ENCODE measurements at regions not wholly inside any gene's neighbourhood (a gene's known extent, or its start where the extent isn't known, plus 50 kb on each side); places are given as distances from the start of the nearest gene placed in this dataset.
"Not testable (repeated sequence)": the region's sequence is repeated elsewhere in the genome, so short reads cannot be mapped to it uniquely, and the experiment has no call there.

GRCh38 chr9:94176608-94177007 lies 82.5 kb upstream of the ZNF169 start:
- no peak overlapping the region for H3K4me3 ChIP-seq (ENCODE audit: low read depth, low read length)
- TF ChIP-seq, protein P1, sequence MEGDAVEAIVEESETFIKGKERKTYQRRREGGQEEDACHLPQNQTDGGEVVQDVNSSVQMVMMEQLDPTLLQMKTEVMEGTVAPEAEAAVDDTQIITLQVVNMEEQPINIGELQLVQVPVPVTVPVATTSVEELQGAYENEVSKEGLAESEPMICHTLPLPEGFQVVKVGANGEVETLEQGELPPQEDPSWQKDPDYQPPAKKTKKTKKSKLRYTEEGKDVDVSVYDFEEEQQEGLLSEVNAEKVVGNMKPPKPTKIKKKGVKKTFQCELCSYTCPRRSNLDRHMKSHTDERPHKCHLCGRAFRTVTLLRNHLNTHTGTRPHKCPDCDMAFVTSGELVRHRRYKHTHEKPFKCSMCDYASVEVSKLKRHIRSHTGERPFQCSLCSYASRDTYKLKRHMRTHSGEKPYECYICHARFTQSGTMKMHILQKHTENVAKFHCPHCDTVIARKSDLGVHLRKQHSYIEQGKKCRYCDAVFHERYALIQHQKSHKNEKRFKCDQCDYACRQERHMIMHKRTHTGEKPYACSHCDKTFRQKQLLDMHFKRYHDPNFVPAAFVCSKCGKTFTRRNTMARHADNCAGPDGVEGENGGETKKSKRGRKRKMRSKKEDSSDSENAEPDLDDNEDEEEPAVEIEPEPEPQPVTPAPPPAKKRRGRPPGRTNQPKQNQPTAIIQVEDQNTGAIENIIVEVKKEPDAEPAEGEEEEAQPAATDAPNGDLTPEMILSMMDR (IDR thresholded peaks at IDR 0.05; ENCODE audit: low read depth, low read length) = no peak

DNA sequence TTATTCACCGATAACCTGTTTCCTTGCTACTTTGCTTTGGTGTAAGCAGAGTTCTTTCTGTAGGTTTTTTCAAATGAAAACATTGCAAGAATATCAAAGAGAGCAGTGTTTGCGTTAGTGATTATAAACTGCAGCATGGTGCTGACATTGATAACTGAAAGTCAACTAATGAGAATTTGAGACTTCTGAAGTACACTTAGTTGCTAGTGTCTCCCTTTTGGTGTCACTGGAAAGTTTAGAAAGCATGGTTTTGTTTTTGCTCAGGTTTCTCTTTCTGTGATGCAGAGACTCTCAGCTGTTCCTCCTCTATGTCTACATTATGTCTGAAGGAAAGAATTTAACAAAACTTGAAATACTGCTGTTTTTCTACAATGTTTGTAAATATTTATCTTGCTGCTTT lies 80.2 kb upstream of the ZNF169 start:
- TF ChIP-seq, protein P1 (IDR thresholded peaks at IDR 0.05; ENCODE audit: low read depth, low read length) = no peak
- no peak overlapping the region for H3K4me3 ChIP-seq (ENCODE audit: low read depth, low read length)

GRCh38 chr9:94181408-94182181 lies 77.5 kb upstream of the ZNF169 start:
- no peak overlapping the region for H3K4me3 ChIP-seq (ENCODE audit: low read depth, low read length)
- TF ChIP-seq, protein P1 (IDR thresholded peaks at IDR 0.05; ENCODE audit: low read depth, low read length) = no peak

DNA sequence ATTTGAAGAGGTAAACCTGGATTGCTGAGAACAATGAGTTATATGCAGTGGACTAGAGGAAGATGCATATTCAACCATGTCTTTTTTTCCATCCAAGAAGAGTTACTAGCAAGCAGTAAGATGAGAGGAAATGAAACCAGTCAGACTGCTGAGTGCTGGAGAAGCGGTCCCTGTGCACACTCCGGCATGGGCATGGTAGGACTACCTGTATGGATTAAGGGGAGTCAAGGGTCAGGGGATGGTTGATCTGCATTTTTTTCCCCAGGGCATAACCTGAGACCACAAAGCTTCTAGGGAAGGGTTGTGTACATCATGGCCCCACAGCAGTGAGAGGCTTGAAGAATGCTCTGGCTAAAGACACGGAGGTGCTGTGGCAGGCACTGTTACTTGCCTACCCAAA lies 76.6 kb upstream of the ZNF169 start:
- no peak overlapping the region for H3K4me3 ChIP-seq (ENCODE audit: low read depth, low read length)
- TF ChIP-seq, protein P1 (IDR thresholded peaks at IDR 0.05; ENCODE audit: low read depth, low read length) = no peak

DNA sequence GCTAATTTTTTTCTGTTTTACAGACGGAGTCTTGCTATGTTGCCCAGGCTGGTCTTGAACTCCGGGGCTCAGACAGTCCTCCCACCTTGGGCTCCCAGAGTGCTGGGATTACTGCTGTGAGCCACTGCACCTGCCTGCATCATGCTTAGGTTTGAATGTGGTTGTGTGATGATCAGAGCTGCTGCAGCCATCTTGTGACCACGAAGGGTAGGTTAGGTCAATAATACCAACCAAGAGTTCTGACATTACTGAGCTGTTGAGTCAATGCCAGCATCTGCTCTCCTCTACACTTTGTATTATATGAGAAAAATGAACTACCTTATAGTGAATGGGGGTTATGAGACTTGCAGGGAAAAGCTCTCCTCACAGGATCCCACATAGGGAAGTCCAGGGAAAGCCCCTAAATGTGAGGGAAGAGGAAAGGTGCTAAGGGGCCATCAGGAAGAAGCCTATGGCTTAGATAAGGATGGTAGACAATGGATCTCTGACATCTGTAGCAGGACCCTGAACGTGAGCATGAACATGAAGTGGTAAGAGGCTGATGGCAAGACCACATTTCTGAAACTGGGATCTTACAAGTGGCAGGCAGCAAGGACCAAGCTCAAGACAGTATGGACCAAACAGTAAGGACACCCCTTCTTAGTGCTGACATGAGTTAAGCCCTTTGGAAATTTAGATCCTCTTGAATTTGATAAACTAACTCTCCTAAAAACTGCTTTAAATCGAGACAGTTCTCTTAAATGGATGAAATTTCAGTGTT lies 75.7 kb upstream of the ZNF169 start:
- TF ChIP-seq, protein P1 (IDR thresholded peaks at IDR 0.05; ENCODE audit: low read depth, low read length) = no peak

DNA sequence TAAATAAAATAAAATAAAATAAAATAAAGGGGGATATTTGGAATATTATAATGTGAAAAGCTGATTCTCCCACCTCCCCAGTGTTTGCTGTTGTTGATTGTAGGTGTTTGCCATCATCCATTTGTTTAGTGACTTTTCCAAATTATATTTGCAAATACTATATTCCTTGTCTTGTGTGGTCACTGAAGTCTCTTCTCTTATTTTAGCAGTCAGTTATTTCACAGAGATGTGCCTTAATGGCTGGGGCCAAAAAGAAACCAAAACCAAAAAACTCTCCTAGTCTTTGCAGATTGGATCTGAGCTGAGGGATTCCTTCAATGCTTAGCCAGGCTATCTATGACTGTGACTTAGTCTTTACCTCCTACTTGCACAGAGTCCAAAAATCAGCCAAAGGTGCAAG lies 70.9 kb upstream of the ZNF169 start:
- TF ChIP-seq, protein P1 (IDR thresholded peaks at IDR 0.05; ENCODE audit: low read depth, low read length) = no peak
- no peak overlapping the region for H3K4me3 ChIP-seq (ENCODE audit: low read depth, low read length)

More for the DNA sequence above, 75.7 kb upstream of the ZNF169 start:
- H3K4me3 ChIP-seq (ENCODE audit: low read depth, low read length) = no peak overlapping the region

DNA sequence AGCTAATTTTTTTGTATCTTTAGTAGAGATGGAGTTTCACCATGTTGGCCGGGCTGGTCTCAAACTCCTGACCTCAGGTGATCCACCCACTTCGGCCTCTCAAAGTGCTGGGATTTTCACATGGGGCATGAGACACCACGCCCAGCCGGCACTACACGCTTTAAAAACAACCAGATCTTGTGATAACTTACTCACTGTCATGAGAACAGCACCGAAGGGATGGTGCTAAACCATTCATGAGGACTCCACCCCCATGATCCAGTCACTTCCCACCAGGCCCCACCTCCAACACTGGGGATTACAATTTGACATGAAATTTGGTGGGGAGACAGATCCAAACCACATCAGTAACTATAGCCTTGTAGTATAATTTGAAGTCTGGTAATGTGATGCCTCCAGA lies 67.4 kb upstream of the ZNF169 start:
- not testable (repeated sequence) for H3K4me3 ChIP-seq (ENCODE audit: low read depth, low read length)

All from WI38 (cell line).